ENCODE measurements at regions not wholly inside any gene's neighbourhood (a gene's known extent, or its start where the extent isn't known, plus 50 kb on each side); places are given as distances from the start of the nearest gene placed in this dataset.

GRCh38 chr14:97106166-97106565 lies 309.0 kb downstream of the VRK1 start:
- 48% methylated on average over 4 of the region's 5 CpGs for WGBS
- intact Hi-C loops (cut with DNase I): no loop called here
- no peak for DNase-seq (ENCODE audit: extremely low spot score)
- Histone ChIP-seq H3K36me3 (no peaks in the 10 kb centered on the region), H3K27ac (replicated peaks in 1 of 4) (no peak overlapping the region), H3K9me3 (peaks cover 0 to 15% (median 5%) of the 10 kb centered on the region in 4 donors), H3K4me3 (no peak overlapping the region), H3K27me3 (peaks cover 0 to 44% (median 0%) of the 10 kb centered on the region in 4 donors), H3K4me1 (no peaks in the 10 kb centered on the region)
- TF ChIP-seq POLR2AphosphoS5 (IDR thresholded peaks at IDR 0.05) (no peak), CTCF (IDR thresholded peaks at IDR 0.05) (no peak), EP300 (IDR thresholded peaks at IDR 0.05) (no peak), POLR2A (IDR thresholded peaks at IDR 0.05; ENCODE audit: low read depth) (no peak)

GRCh38 chr14:97106609-97107008 lies 309.4 kb downstream of the VRK1 start:
- DNase-seq (ENCODE audit: extremely low spot score): no peak
- H3K4me3 ChIP-seq: no peak overlapping the region
- WGBS: 44% methylated on average over 10 of the region's 10 CpGs
- peaks cover 0 to 15% (median 5%) of the 10 kb centered on the region in 4 donors for H3K9me3 ChIP-seq
- no peaks in the 10 kb centered on the region for H3K36me3 ChIP-seq
- no peak overlapping the region for H3K27ac ChIP-seq (replicated peaks in 1 of 4)
- H3K27me3 ChIP-seq: peaks cover 0 to 40% (median 0%) of the 10 kb centered on the region in 4 donors
- TF ChIP-seq POLR2A (IDR thresholded peaks at IDR 0.05; ENCODE audit: low read depth) (no peak), CTCF (IDR thresholded peaks at IDR 0.05) (no peak), EP300 (IDR thresholded peaks at IDR 0.05) (no peak), POLR2AphosphoS5 (IDR thresholded peaks at IDR 0.05) (no peak)
- H3K4me1 ChIP-seq: no peaks in the 10 kb centered on the region
- intact Hi-C loops (cut with DNase I): no loop called here

- Histone ChIP-seq H3K4me3 (no peak overlapping the region), H3K27me3 (peaks cover 0 to 36% (median 0%) of the 10 kb centered on the region in 4 donors), H3K27ac (replicated peaks in 1 of 4) (no peak overlapping the region), H3K4me1 (no peaks in the 10 kb centered on the region), H3K9me3 (peaks cover 0 to 15% (median 5%) of the 10 kb centered on the region in 4 donors), H3K36me3 (no peaks in the 10 kb centered on the region)
- intact Hi-C loops (cut with DNase I): no loop called here
- no peak for DNase-seq (ENCODE audit: extremely low spot score)
- WGBS: 80% methylated on average over 9 of the region's 9 CpGs
- TF ChIP-seq EP300 (IDR thresholded peaks at IDR 0.05) (no peak), POLR2A (IDR thresholded peaks at IDR 0.05; ENCODE audit: low read depth) (no peak), POLR2AphosphoS5 (IDR thresholded peaks at IDR 0.05) (no peak), CTCF (IDR thresholded peaks at IDR 0.05) (no peak)
Measured at GRCh38 chr14:97107080-97107479, 309.9 kb downstream of the VRK1 start.

- Histone ChIP-seq H3K27me3 (peaks cover 0 to 29% (median 0%) of the 10 kb centered on the region in 4 donors), H3K9me3 (peaks cover 0 to 15% (median 5%) of the 10 kb centered on the region in 4 donors), H3K4me3 (no peak overlapping the region), H3K36me3 (no peaks in the 10 kb centered on the region), H3K27ac (replicated peaks in 1 of 4) (no peak overlapping the region), H3K4me1 (no peaks in the 10 kb centered on the region)
- intact Hi-C loops (cut with DNase I): no loop called here
- TF ChIP-seq EP300 (IDR thresholded peaks at IDR 0.05) (no peak), POLR2AphosphoS5 (IDR thresholded peaks at IDR 0.05) (no peak), POLR2A (IDR thresholded peaks at IDR 0.05; ENCODE audit: low read depth) (no peak), CTCF (IDR thresholded peaks at IDR 0.05) (no peak)
- DNase-seq (ENCODE audit: extremely low spot score): no peak
- 91% methylated on average over 4 of the region's 4 CpGs for WGBS
Measured at GRCh38 chr14:97107760-97108159, 310.6 kb downstream of the VRK1 start.

GRCh38 chr14:97109234-97109633 lies 312.1 kb downstream of the VRK1 start:
- TF ChIP-seq POLR2AphosphoS5 (IDR thresholded peaks at IDR 0.05): no peak
- intact Hi-C loops (cut with DNase I): no loop called here
- Histone ChIP-seq H3K27ac (replicated peaks in 1 of 4) (no peak overlapping the region), H3K4me3 (no peak overlapping the region), H3K27me3 (peaks cover 0 to 26% (median 0%) of the 10 kb centered on the region in 4 donors), H3K4me1 (no peaks in the 10 kb centered on the region), H3K36me3 (no peaks in the 10 kb centered on the region), H3K9me3 (peaks cover 0 to 15% (median 5%) of the 10 kb centered on the region in 4 donors)
- 74% methylated on average over 6 of the region's 7 CpGs for WGBS
- no peak for DNase-seq (ENCODE audit: extremely low spot score)
